ENCODE measurements at regions not wholly inside any gene's neighbourhood (a gene's known extent, or its start where the extent isn't known, plus 50 kb on each side); places are given as distances from the start of the nearest gene placed in this dataset.

DNA sequence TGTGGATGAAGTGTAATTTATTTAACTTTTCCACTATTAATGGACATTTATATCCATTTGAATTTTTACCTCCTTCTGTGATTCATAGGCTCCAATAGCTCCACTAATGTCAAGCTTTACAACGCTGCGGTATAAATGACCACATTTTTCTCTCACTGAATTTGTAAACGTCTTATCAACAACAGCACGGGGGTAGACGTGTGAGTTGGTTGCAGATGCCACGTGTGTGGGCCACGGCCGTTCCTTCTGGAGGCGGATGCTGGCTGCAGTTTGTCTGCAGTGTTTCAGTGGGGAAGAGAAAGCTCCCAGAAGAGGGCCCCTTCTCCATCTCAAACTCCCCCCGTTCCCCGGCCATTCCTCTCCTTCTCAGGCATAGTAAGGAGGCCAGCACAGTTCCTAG, 68.2 kb upstream of the XYLT1 start:
- TF ChIP-seq, protein P1, sequence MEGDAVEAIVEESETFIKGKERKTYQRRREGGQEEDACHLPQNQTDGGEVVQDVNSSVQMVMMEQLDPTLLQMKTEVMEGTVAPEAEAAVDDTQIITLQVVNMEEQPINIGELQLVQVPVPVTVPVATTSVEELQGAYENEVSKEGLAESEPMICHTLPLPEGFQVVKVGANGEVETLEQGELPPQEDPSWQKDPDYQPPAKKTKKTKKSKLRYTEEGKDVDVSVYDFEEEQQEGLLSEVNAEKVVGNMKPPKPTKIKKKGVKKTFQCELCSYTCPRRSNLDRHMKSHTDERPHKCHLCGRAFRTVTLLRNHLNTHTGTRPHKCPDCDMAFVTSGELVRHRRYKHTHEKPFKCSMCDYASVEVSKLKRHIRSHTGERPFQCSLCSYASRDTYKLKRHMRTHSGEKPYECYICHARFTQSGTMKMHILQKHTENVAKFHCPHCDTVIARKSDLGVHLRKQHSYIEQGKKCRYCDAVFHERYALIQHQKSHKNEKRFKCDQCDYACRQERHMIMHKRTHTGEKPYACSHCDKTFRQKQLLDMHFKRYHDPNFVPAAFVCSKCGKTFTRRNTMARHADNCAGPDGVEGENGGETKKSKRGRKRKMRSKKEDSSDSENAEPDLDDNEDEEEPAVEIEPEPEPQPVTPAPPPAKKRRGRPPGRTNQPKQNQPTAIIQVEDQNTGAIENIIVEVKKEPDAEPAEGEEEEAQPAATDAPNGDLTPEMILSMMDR (IDR thresholded peaks at IDR 0.05) = no peak
- no peak for TF ChIP-seq POLR2A (IDR thresholded peaks at IDR 0.05)
